CD4-positive, alpha-beta T cell treated with Interleukin-15 for 4 hours (primary cell): ENCODE measurements at regions not wholly inside any gene's neighbourhood (a gene's known extent, or its start where the extent isn't known, plus 50 kb on each side); places are given as distances from the start of the nearest gene placed in this dataset.

Experiments used
- DNase-seq: peaks from one replicate; pipeline ENCODE4 v3.0.0-alpha.2; 2020; ENCODE audit warnings: low spot score

DNA sequence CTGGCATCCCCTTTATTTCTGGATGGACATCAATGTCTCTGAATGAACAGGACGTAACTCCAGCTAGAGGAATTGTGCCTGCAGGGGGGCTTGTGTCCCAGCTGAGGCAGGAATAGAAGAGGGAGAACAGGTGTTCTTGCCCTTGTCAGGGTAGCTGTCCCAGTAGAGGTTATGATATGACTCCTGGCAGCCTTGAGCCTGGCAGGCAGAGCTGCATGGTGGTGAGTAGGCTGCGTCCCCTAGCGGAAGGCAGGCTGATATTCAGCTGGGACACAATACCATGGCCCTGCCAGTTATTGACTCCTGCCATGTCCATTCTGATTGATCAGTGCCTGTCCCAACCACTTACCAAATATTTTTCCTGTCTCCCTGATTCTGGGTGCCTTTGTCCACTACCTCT lies 197.2 kb downstream of the RAP2A start:
- DNase-seq: no peak

DNA sequence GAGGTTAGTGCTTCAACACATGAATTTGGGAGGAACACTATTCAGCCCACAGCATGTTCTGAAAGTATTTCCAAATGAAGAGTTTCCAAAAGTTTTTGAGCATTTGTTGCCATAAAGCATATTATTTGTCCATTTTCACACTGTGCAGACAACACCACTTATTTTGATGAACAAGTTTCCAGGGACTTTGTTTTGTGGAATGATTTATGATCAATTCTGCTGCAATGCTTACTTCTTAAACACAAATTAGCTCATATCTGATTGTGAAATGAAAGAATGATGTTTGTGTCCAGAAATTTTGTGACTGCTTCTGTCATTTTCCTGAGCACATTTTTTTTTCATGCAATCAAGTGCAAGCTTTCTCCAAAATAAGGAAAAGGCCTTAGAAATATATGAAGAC lies 205.3 kb downstream of the RAP2A start:
- no peak for DNase-seq

DNA sequence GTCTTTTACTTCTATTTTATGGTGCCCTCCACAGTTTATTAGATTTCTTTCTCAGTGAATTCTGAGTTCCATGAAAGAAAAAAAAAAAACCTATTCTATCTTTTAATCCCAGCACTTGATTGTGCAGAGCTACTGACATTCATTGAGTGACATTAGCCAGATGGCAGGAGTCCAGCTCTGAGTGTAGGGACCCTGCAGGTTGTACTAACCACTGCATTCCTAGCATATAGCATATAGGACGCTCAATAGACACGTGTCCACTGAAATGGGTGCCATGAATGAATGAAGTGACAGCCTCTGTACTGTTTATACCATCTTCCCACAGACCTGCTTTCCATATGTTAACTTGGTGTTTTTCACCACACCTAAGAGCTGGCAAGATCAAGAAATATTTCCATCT lies 206.3 kb downstream of the RAP2A start:
- no peak for DNase-seq

DNA sequence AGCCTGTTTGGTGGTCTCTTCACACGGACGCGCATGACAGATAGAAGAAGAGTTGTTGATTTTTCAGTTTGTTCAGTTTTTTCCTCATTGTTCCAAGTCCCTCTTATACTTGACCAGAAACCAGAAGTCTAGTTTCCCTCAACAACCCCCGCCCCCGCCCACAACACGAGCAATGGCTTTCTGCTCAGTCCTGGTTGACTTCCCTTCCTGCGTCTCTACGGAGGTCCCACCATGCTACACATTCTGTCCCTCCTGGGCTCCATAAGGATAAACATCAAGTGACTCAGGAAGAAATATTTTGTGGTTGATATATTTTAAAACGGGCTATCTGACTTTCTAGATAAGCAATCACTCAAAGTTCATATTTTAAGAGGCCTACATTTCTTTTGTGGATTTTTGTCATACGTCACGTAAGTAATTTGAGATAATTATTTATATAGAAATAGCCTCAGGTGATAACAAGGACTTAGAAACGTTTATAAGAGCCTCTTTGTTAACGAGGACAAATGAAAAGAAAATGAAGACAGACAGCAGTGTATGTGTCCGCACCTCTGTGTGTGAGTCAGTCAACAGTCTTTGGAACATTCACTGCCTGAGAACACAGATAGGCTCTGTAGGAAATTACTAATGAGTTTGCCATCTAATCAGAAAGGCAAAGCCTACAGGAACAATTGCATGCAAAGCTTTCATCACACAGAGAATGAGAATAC lies 214.4 kb downstream of the RAP2A start:
- DNase-seq: no peak

DNA sequence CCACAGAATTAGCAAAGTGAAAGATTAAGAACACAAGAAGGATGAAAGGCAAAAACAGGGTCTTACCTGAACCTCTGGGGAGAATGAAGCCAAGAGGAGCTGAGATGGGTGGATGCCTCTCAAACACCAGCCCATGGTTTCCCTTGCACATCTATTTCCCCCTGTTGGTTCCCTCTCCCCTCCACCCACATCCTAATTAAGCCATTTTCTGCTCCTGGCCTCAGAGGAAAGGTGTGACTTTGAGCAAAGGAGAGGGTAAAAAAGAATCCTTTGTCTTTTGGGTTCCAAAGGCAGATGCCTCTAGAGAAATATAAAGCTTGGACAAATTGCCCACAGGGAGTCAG lies 214.9 kb downstream of the RAP2A start:
- no peak for DNase-seq

DNA sequence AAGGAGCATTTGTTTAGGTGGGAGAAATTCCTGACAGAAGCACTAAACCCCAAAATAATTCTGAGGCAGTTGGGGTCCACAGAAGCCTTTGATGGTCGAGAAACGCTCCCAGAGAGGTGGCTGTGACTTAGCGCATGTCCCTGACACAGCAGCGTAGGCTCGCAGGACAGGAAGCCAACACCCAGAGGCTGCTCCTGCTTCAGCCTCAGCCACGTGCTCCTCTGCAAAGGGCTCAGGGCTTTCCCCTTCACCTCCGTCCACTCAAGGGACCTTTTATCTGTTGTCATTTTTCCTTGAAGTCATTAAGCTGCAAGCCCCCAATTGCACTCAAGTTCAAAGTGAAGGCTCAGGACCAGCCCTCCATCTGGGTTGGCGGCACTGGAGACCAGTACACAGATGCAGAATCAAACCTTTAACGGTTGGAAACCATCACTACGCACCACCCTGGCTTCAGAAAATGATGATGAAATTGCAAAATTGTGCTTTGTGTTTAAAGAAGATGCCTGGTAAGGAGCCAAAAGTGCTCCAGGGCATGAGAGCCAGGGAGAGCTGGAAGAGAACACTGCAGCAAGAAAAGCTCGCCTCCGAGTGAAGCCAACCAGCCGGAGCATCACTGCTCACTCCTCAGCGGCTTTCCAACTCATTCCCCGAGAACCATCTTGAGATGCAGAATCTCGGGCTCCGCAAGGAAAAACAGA lies 219.6 kb downstream of the RAP2A start:
- no peak for DNase-seq

DNA sequence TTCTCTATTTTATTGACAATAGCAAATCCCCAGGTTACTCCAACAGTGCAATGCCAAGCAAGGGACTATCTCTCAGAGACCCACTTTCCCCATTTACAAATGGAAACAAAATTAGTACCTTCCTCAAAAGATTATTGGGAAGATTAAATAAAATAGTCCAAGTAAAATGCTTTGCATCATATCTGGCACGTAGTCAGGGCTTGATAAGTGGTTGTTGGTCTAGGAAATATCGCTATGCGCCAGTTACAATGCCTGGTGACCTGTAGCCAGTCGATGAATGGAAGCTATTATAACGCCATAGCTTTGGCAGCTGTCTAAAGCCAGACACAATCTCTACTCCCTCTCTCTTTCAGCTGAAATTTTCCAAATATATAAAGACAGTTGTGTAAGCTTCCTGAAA lies 220.3 kb downstream of the RAP2A start:
- no peak for DNase-seq

DNA sequence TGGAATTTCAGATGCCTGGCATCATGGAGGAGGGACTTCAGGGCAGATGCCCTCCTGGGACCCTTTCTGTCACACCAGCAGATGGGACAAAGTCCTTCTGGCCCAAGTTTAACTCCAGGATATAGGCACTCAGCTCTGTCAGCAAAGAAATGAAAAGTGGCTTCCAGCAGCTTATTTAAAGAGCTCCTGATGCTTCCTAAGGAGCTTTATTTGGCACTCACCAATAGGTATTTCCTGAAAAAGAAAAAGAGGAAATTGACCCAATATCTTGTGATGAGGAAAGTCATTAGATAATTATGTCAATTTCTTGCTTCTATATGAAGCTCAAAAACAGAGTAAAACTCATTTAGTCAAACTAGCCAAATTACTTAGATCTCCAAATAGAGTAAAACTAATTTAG lies 224.6 kb downstream of the RAP2A start:
- DNase-seq: no peak

DNA sequence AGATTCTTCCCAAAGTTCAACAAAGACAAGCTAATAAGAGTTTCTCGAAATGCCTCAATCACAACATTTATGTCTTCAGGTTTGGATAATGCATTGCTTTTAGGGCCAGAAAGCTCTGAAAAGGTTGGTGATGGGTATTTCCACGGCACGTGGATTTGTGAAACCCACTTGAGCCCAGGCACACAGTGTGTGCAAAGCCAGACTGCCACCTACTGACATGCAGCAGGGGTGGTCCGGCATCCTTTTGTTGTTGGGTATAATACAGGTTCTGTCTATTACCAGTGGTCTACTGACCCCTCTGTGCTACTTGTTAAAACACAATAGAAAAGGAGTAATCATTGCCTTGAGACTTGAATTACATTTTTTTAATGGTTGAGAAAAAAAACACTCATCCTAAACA lies 225.6 kb downstream of the RAP2A start:
- no peak for DNase-seq

DNA sequence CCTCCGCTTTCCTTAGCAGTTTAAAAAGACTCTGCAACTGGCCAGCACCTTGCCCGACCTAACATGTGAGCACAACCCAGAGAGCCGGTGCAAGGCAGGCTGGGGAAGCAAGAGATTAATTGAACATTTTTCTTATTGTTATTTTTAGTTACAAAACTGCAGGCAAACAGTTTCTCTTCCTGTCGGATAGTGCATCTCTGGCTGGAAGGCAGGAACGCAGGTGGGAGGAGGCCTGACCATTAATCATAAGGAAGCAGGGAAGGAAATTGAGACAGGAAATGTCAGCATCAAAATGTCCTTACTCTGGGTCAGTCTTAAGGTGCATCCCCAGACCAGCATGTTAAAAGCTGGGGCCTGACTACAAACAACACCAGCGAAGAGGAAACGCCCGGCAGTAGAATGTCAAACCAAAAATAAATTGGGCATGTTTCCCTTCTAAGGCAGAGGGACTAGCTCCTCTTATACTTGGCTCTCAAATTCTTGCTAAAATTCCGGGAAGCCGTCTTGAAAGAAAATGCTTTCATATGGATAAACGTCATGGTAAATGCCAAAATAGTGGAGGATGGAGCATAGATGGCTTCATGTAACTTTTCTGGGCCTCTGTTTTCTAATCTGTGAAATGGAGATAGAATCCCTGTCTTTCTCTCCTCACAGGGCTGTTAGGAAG lies 226.8 kb downstream of the RAP2A start:
- DNase-seq: no peak

DNA sequence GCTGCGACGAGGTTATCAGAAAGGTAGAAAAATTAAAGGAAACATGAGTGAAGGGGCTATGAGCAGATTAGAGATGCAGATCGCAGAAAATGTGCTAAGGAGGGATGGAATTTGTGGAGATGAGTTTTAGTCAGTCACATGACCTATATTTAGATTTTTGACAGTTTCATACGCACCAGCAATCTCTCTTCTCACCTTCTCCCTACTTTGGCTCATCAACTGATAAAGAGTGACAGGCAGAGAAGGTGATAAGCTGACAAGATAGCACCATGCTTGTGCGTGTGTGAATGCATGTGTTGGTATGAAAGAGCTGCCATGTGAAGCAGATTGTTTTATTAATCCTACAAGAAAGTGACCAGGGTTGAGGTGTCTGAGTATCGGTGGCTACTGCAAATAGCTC lies 252.6 kb downstream of the RAP2A start:
- DNase-seq: no peak

DNA sequence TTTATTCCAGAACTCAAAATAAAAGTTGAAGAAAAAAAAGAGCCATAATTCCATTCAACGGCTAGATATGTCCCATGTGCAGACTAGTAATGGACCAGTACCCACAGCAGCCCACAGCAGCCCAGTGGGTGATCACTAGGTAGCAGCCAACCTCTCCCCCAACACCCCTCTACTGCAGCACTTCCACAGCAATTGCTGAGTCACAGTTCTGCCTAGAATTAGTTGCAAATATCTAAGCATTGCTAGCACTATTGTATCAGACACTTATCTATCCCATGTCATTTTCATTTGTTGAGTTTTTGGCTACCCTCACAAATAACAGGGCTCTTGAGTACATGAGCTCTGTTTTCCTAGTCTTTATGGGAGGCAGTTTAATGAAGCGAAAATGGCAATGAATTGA lies 258.7 kb downstream of the RAP2A start:
- DNase-seq: no peak

DNA sequence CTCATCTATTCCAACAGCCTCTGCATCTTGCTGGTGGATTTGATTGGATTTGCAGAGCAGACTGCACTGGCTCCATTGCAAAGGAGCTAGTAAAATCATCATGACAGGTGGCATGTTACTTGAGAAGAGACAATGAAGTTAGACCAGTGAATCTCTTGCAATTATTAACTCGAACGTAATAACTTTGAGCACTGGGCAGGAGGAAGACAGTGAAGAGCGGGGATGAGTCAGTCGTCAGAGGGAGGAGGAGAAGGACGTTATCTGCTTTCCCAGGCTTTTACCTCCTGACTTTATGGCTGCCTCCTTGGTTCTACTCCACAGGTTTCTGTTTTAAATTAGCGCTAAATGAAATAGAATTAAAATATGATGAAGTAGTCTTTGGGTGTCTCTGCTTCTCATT lies 257.8 kb upstream of the IPO5 start:
- no peak for DNase-seq

DNA sequence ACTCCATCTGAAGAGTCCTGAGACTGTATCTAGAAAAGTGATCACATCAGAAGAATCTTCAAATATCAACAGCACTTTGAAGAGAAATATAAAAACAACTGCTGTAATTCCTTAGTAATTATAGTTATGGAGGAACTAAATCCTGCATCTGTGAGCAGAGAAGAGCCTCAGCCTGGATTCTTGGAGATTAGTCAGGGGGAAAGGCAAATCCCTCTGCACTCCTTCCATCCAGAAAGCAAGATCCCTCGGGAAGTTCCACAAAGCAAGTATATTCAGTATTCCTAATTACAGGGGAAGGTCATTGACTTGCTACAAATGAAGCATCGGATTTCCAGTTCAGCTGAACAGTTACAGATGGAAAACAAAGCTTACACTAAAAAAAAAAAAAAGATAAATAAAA lies 256.6 kb upstream of the IPO5 start:
- no peak for DNase-seq

DNA sequence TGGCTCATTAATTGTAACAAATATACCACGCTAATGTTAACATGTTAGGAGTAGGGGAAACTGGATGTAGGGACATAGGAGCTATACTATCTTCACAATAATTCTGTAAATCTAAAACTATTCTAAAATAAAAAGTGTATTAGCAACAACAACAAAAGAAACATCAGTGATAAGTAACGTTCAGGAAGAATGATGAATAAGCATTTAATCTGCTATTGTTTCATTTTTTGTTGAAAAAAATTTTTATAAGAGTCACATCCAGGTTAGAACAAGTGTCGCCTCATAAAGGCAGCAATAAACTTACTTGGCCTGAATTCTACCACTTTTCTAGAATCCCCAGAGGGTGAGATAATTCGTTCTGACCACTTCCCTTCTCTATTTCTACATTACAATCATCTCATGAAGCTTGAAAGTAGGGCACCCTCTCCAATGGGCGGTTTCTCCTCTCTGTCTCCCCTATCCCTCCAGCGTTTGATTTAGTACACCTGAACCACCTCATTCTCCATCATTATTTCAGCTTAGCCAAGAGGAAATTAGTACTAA lies 253.1 kb upstream of the IPO5 start:
- DNase-seq: no peak

DNA sequence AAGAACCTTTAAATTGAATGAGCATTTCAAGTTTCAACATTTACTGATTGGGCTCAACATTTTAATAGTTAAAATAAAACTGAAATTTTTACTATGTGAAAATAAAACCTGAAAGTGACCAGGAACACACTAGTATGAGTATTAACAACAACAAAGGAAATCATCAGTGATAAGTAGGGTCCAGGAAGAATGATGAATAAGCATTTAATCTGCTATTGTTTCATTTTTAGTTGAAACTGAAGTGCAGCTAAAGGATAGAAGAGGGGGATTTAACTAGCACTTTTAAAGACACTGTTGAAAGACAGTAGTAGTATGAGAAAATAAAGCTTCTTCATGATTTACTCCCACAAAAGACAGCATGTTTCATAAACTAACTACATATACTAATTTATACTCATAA lies 250.9 kb upstream of the IPO5 start:
- no peak for DNase-seq

DNA sequence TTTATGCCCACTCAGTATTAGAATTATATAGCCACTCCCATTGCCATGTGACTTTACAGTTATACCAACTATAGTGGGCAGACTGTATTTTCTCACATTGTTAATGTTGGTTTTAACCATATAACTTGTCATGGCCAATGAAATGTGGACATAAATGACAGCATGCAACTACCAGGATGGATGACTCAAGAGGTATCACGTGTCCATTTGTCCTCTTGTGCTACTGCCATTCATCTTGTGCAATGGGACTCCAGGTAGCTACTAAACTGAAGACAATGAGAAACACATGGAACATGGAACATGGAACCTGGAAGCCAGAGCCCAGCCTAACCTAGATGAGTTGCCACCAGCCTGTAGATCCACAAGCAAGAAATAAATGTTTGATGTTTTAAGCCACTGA lies 242.7 kb upstream of the IPO5 start:
- no peak for DNase-seq

DNA sequence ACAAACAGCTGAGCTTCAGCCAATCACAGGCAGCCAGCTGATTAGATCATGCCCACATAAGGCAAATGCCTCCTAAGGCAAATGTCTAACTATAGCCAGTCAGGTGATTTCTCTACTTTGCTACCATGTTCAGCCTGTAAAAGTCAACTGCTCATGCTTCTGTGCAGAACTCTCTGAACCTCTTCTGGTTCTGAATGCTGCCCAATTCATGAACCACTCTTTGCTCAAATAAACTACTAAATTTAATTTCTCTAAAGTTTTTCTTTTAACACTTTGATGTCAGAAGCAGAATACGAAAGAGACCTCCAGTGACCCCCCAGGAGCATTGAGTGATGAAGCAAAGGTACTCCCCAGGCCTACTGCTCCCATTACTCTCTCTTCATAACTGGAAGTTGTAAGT lies 240.7 kb upstream of the IPO5 start:
- no peak for DNase-seq

DNA sequence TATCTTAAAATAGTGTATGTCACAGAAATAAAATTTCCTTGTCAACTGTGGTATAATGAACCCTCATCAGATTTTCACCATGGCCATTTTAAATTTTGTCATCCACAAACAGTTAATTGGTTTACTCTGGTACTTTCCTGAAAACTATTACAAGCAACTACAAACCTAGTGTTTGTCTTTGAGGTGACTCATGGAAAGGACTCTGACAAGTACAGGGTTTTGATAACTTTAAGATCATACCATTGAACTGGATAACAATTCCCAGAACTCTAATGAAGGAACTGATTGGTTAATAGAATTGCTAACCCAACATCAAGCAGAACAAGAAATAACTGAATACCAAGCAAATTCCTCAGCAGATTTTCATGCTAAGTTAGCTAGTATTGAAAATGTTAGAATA lies 237.7 kb upstream of the IPO5 start:
- DNase-seq: no peak

DNA sequence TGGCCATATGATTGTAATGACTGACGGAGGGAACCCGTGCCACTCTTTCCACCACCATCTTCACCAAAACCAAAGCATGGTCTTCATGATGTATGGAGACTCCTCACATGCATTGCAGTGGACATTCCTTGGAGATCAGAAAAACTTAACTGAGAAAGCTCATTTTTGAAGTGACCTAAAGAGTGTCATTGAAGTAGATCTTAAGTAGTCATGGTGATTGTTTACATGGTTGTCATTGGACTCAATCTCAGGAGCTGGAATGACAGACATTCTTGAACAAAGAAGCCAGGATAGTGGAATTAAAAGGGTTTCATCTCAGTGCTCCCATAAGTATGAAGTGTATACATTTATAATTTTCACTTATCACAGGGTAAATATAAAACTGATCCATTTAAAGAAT lies 236.7 kb upstream of the IPO5 start:
- DNase-seq: no peak

DNA sequence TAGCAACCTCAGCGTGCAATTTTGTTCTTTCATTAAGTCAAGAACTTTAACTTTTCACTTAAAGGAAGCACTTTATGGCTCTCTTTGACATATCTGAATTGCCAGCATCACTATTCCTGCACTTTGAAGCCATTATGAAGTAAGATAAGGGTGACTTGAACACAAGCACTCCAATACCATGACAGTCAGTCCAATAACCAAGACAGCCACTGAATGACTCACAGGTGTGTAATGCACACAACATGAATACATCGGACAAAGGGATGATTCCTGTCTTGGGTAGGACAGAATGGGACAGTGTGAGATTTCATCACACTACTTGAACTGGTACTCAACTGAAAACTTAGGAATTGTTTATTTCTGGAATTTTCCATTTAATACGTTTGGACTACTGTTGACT lies 233.7 kb upstream of the IPO5 start:
- DNase-seq: no peak

DNA sequence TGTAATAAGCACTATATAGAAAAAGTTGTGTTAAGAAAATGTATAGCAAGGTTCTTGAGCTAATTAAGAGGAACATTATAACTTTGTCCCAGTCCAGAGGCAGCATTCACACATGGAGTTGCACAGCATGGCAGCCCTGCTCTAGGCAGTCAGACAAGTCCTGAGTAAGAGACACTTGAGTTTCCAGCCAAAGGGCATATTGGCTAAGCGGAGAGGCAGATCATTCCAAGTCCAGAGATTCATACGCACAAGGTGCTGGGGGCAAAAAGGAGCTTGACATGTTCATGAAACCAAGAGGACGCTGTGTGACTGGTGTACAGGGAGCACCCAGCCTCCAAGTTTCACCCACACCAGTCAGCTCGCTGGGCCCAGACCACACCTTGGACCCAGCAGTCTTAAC lies 232.6 kb upstream of the IPO5 start:
- DNase-seq: no peak

DNA sequence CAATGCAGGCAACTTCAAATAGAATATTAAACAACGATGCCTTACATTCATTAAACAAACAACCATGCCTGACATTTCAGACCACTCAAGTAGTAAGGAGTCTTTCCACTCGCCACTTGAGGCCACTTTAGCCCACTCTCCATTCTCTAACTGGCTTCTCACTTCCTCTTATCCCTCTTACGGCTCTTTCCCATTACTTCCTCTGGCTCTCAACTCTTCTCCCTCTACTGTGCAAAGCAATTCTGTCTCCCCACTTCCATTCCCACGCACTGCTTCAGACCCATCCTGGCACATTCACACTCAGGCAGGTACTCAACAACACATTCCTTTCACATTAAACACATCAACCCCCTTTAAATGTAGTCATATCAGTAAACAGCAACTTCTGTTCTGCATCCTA lies 229.8 kb upstream of the IPO5 start:
- no peak for DNase-seq

DNA sequence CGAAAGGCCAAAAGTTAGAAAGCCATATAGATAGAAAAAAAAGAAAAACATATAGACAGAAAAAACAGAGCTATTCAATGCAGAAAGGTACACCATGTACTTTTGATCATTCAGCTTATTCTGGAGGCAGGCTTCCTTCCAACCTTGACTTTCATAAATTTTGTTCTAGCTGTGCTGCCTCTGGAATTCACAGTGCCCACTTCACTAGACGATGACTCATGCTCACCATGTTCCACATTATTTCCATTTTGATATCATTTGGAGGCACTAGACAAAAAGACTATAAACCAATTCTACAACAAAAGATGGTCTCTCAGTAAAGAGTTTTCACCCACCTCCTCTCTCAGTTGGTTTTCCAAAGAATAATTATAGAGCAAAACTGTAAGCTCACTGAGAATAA lies 229.0 kb upstream of the IPO5 start:
- no peak for DNase-seq
